PC-3 (cell line): ENCODE measurements at regions not wholly inside any gene's neighbourhood (a gene's known extent, or its start where the extent isn't known, plus 50 kb on each side); places are given as distances from the start of the nearest gene placed in this dataset.
A peak's percentile ranks its signal among the peaks of the same experiment; 100 is the strongest.

Experiments used
- ATAC-seq: fragments of 200-7000 bp; cut with Tn5 transposase; 2 replicates; pipeline ENCODE4 v1.9.1; 2020; ENCODE audit warnings: mild to moderate bottlenecking, moderate library complexity
- BruUV-seq: library from RNA; stranded (reverse); fragments of 400-500 nt; replicated peaks from 2 replicates; lab custom pipeline; 2021; lab: Mats Ljungman, UMichigan
- CTCF ChIA-PET: fragments of 300-600 bp; sonication (Branson Sonifier 250); formaldehyde crosslinking; loops from one replicate; lab custom pipeline; 2022; ENCODE audit warnings: antibody characterized with exemption; lab: Charles Lee
- POLR2A ChIA-PET: fragments of 300-600 bp; sonication (Branson Sonifier 250); formaldehyde crosslinking; loops from one replicate; lab custom pipeline; 2022; ENCODE audit warnings: antibody characterized with exemption; ENCODE audit not compliant: unreplicated experiment; lab: Charles Lee
- DNase-seq: peaks from one replicate; pipeline ENCODE4 v3.0.0-alpha.2; 2015
- H2AFZ ChIP-seq: fragments of 300-600 bp; sonication (generic); 2 replicates; pipeline ENCODE4 v1.6.0; 2016; ENCODE audit warnings: antibody characterized with exemption, low read length
- H3F3A ChIP-seq: fragments of 300-600 bp; sonication (generic); one replicate; pipeline ENCODE4 v1.6.0; 2017; ENCODE audit warnings: antibody characterized with exemption, low read length, control low read depth, mild to moderate bottlenecking; ENCODE audit not compliant: unreplicated experiment
- H3K27ac ChIP-seq: fragments of 300-600 bp; sonication (generic); 2 replicates; pipeline ENCODE4 v1.5.1; 2016; ENCODE audit warnings: mild to moderate bottlenecking, low read length
- H3K27me3 ChIP-seq: fragments of 300-600 bp; sonication (generic); 2 replicates; pipeline ENCODE4 v1.6.1; 2016; ENCODE audit warnings: low read length, mixed read lengths
- H3K36me3 ChIP-seq: fragments of 300-600 bp; sonication (generic); 2 replicates; pipeline ENCODE4 v1.6.1; 2016; ENCODE audit warnings: low read depth, mixed run types, low read length, mixed read lengths
- H3K4me1 ChIP-seq: fragments of 300-600 bp; sonication (generic); 2 replicates; pipeline ENCODE4 v1.5.1; 2016; ENCODE audit warnings: low read length; ENCODE audit not compliant: insufficient read depth
- H3K4me2 ChIP-seq: fragments of 300-600 bp; sonication (generic); 2 replicates; pipeline ENCODE4 v1.6.0; 2016; ENCODE audit warnings: low read length
- H3K4me3 ChIP-seq: fragments of 300-600 bp; sonication (generic); 2 replicates; pipeline ENCODE4 v1.5.1; 2016; ENCODE audit warnings: mild to moderate bottlenecking, low read length, mixed read lengths
- H3K79me2 ChIP-seq: fragments of 300-600 bp; sonication (generic); 2 replicates; pipeline ENCODE4 v1.6.1; 2017; ENCODE audit warnings: low read length, mixed read lengths
- H3K9ac ChIP-seq: fragments of 300-600 bp; sonication (generic); 2 replicates; pipeline ENCODE4 v1.6.0; 2016; ENCODE audit warnings: mild to moderate bottlenecking, low read length
- H3K9me2 ChIP-seq: fragments of 300-600 bp; sonication (generic); replicated peaks from 2 replicates; pipeline ENCODE4 v1.6.1; 2016; ENCODE audit warnings: mixed run types, low read length, mixed read lengths
- H3K9me3 ChIP-seq: fragments of 300-600 bp; sonication (generic); 2 replicates; pipeline ENCODE4 v1.6.1; 2016; ENCODE audit warnings: low read length, mixed read lengths
- H4K20me1 ChIP-seq: fragments of 300-600 bp; sonication (generic); 2 replicates; pipeline ENCODE4 v1.6.1; 2016; ENCODE audit warnings: low read length, mixed read lengths
- EZH2 ChIP-seq: fragments of 300-600 bp; sonication (generic); IDR thresholded peaks from one replicate; pipeline ENCODE4 v1.6.1; 2017; ENCODE audit warnings: antibody characterized with exemption, mild to moderate bottlenecking, low read length; ENCODE audit not compliant: unreplicated experiment
- EZH2phosphoT487 ChIP-seq: fragments of 300-600 bp; sonication (generic); IDR thresholded peaks from 2 replicates; pipeline ENCODE4 v1.6.1; 2018; ENCODE audit warnings: mild to moderate bottlenecking, antibody characterized with exemption, low read length, borderline replicate concordance
- intact Hi-C: fragments of 100-400 bp; cut with micrococcal nuclease; formaldehyde crosslinking; loops from 2 replicates; pipeline ENCODE4 v1.9.0; 2023
- TF ChIP-seq, protein P1 (sequence below): fragments of 300-600 bp; sonication (generic); conservative IDR thresholded peaks from 2 replicates; pipeline ENCODE4 v1.5.1; 2017; ENCODE audit warnings: antibody characterized with exemption, low read depth, mild to moderate bottlenecking, low read length

DNA sequence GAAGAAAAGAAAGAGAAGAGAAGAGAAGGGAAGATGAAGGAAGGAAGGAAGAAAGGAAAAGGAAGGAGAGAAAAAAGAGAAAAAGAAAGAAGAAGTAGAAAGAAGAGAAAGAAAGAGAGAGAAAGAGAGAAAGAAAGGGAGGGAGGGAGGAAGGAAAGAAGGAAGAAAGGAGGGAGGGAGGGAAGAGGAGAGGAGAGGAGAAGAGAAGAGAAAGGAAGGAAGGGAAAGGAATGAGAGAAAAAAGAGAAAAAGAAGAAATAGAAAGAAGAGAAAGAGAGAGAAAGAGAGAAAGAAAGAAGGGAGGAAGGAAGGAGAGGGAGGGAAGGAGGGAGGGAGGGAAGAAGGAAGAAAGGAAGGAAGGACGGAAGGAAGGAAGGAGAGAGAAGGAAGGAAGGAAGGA is 217.9 kb upstream of the POU1F1 start:
- BruUV-seq: no TSS peak
- Histone ChIP-seq H3K27me3 (no peaks in the 10 kb centered on the region), H3K36me3 (no peaks in the 10 kb centered on the region), H4K20me1 (no peaks in the 10 kb centered on the region), H3K9ac (no peak overlapping the region), H3K79me2 (no peaks in the 10 kb centered on the region), H3K4me1 (peaks cover 17% of the 10 kb centered on the region), H3K27ac (no peak overlapping the region), H3K4me3 (no peak overlapping the region), H3K4me2 (no peak overlapping the region), H2AFZ (no peak overlapping the region), H3F3A (no peaks in the 10 kb centered on the region), H3K9me3 (no peaks in the 10 kb centered on the region), H3K9me2 (no peaks in the 10 kb centered on the region)
- intact Hi-C loops: loop anchor here (5.0 kb wide), 1 partner anchor 492 kb away; no protein-coding TSS in a partner anchor
- ChIA-PET CTCF (no interaction called here), POLR2A (no interaction called here)
- ATAC-seq (no peak), DNase-seq (no peak)
- TF ChIP-seq EZH2phosphoT487 (no peak), EZH2 (no peak)
- TF ChIP-seq, protein P1, sequence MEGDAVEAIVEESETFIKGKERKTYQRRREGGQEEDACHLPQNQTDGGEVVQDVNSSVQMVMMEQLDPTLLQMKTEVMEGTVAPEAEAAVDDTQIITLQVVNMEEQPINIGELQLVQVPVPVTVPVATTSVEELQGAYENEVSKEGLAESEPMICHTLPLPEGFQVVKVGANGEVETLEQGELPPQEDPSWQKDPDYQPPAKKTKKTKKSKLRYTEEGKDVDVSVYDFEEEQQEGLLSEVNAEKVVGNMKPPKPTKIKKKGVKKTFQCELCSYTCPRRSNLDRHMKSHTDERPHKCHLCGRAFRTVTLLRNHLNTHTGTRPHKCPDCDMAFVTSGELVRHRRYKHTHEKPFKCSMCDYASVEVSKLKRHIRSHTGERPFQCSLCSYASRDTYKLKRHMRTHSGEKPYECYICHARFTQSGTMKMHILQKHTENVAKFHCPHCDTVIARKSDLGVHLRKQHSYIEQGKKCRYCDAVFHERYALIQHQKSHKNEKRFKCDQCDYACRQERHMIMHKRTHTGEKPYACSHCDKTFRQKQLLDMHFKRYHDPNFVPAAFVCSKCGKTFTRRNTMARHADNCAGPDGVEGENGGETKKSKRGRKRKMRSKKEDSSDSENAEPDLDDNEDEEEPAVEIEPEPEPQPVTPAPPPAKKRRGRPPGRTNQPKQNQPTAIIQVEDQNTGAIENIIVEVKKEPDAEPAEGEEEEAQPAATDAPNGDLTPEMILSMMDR: no peak

DNA sequence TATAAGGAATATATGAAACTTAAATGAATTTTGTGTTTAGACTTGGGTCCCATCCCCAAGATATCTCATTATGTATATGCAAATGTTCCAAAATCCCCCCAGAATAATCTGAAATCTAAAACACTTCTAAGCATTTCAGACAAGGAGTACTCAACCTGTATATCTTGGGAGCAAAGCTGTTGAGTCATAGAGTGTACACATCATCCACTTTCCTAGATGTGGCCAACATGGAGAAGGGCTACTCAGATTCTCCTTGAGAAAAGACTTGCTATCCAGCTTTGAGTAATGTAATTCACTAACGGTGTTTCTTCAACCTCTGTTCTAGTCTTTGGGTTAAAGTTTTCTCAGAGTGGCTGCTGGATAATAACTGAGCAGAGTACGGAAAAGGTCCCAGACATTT is 215.5 kb upstream of the POU1F1 start:
- H3K36me3 ChIP-seq: no peaks in the 10 kb centered on the region
- BruUV-seq: no TSS peak
- intact Hi-C loops: loop anchor here (5.0 kb wide), 1 partner anchor 490 kb away; no protein-coding TSS in a partner anchor
- H3K4me2 ChIP-seq: no peak overlapping the region
- POLR2A ChIA-PET: no interaction called here
- no peak overlapping the region for H2AFZ ChIP-seq
- H3K4me1 ChIP-seq: no peaks in the 10 kb centered on the region
- no peaks in the 10 kb centered on the region for H3F3A ChIP-seq
- TF ChIP-seq, protein P1: no peak
- TF ChIP-seq EZH2 (no peak), EZH2phosphoT487 (no peak)
- CTCF ChIA-PET: no interaction called here
- H3K27me3 ChIP-seq: no peaks in the 10 kb centered on the region
- no peaks in the 10 kb centered on the region for H3K9me2 ChIP-seq
- DNase-seq (peak; percentile 21), ATAC-seq (peak; percentile 50; the same call in 1 of the 2 replicates)
- no peak overlapping the region for H3K9ac ChIP-seq
- H3K4me3 ChIP-seq: no peak overlapping the region
- no peak overlapping the region for H3K27ac ChIP-seq
- H3K79me2 ChIP-seq: no peaks in the 10 kb centered on the region
- H3K9me3 ChIP-seq: no peaks in the 10 kb centered on the region
- no peaks in the 10 kb centered on the region for H4K20me1 ChIP-seq

DNA sequence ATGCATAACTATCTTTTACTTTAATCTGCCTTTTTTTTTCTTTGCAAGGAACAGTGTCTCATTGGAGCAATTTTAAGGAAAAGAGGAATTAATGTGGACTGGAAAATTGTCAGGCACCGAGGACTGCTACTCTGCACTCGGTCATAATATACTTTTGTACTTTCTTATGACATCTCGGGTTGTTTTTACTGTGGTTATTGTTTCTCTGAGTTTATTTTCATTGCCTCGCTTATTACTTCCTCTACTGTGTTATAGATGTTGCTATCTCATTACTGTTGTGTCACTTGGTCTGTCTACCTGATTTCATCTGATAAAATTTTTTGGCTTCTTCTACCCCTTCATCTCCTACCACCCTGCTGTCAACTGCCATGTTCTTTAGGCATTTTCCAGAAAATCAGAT is 213.5 kb upstream of the POU1F1 start:
- CTCF ChIA-PET: no interaction called here
- ATAC-seq (no peak), DNase-seq (no peak)
- H3K79me2 ChIP-seq: no peaks in the 10 kb centered on the region
- peak overlapping the region; percentile 54 for H2AFZ ChIP-seq
- H4K20me1 ChIP-seq: no peaks in the 10 kb centered on the region
- no peaks in the 10 kb centered on the region for H3K9me3 ChIP-seq
- no peaks in the 10 kb centered on the region for H3F3A ChIP-seq
- H3K9ac ChIP-seq: no peak overlapping the region
- H3K27ac ChIP-seq: no peak overlapping the region
- H3K9me2 ChIP-seq: no peaks in the 10 kb centered on the region
- TF ChIP-seq EZH2phosphoT487 (no peak), EZH2 (no peak)
- TF ChIP-seq, protein P1: no peak
- POLR2A ChIA-PET: no interaction called here
- H3K4me2 ChIP-seq: no peak overlapping the region
- BruUV-seq: no TSS peak
- intact Hi-C loops: loop anchor here (5.0 kb wide), 1 partner anchor 488 kb away; no protein-coding TSS in a partner anchor
- no peaks in the 10 kb centered on the region for H3K4me1 ChIP-seq
- H3K4me3 ChIP-seq: no peak overlapping the region
- H3K36me3 ChIP-seq: no peaks in the 10 kb centered on the region
- no peaks in the 10 kb centered on the region for H3K27me3 ChIP-seq
